Epithelial cell of esophagus (primary cell): ENCODE measurements at regions not wholly inside any gene's neighbourhood (a gene's known extent, or its start where the extent isn't known, plus 50 kb on each side); places are given as distances from the start of the nearest gene placed in this dataset.

Source experiments
- DNase-seq: peaks from one replicate; pipeline ENCODE4 v3.0.0; 2010; ENCODE audit warnings: low read depth
- H3K4me3 ChIP-seq: 2 replicates; pipeline ENCODE4 v1.5.1; 2011; ENCODE audit warnings: mild to moderate bottlenecking, low read length, control low read depth
- CTCF ChIP-seq: IDR thresholded peaks from 2 replicates; pipeline ENCODE4 v1.5.1; 2011; ENCODE audit warnings: low read depth, mild to moderate bottlenecking, low read length, control low read depth, inconsistent platforms; ENCODE audit not compliant: insufficient read depth; ENCODE audit errors: missing control alignments

DNA sequence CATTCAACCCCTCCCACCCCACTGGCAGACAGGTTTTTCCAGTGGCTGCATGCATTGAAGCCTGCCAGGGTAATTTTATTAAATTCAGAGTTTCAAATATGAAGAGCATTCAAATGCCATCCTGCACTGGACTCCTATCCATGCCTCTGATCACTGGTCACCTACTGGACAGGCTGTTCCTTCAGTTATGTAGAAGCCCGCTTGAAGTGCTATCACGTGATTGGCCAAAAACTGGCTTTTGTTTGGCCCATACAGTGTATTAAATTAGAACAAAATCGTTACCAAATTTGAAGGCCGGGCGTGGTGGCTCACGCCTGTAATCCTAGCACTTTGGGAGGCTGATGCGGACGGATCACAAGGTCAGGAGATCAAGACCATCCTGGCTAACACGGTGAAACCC lies 464.1 kb downstream of the TSN start:
- no peak for TF ChIP-seq CTCF
- H3K4me3 ChIP-seq: no peak overlapping the region
- DNase-seq: no peak

DNA sequence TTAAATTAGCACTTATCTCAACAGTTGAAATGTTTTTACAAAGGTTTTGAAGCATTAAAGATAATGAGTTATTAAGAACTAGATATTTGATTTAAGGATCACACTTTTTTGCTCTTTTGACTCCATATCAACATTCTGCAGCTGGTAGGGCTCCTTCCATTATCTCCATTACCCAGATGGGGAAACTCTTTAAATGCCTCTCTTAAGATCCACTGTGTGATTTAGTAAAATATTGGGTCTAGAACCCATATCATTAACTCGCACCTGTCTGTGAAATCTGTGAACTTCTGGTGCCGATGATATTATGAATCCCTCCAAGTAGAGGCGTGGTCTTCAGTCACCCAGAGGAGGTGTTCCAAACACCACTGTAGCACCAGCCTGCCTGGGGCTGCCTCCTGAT lies 466.2 kb downstream of the TSN start:
- no peak for TF ChIP-seq CTCF
- DNase-seq: no peak

DNA sequence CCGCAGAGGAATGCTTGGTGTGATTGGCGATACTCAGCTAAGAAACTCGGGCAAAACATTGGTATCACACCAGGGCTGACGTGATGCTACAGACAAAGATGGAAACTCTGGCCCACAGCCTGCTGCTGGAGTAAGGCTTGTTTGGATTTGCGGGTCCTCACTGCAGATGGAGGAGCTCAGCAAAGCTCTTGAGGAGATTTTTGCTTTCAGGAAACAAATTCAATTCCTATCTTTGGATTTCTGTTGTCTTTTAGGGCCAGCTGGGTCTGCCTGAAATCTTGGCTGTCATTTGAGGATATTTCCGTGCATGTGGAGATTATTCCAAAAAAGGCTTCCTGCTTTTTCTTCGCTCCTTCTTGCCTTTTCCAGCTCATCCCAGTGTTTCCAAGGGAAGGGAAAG lies 475.8 kb downstream of the TSN start:
- no peak overlapping the region for H3K4me3 ChIP-seq
- no peak for DNase-seq
- TF ChIP-seq CTCF: no peak

More for the DNA sequence above, 466.2 kb downstream of the TSN start:
- H3K4me3 ChIP-seq: no peak overlapping the region

DNA sequence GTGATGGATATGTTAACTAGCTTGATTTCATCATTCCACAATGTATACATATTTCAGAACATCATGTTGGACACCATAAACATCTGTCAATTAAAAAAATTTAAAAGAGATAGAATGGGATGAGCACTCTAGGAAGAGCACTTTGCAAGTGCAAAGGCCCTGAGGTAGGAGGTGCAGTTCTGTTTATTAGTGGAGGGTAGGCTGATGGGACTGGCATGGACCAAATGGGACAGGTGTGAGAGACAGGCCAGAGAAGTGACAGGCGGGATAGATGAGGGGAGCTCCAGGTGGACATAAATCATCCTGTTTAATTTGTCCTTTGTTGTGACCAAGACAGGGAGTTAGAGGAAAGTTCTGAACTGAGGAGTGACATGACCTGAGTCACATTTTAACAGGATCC lies 477.9 kb downstream of the TSN start:
- TF ChIP-seq CTCF: no peak
- DNase-seq: no peak
- H3K4me3 ChIP-seq: no peak overlapping the region

- no peak for TF ChIP-seq CTCF
- DNase-seq: peak; percentile 52
- H3K4me3 ChIP-seq: no peak overlapping the region
These were observed 480.9 kb downstream of the TSN start for GRCh38 chr2:122236152-122236874.

GRCh38 chr2:122236925-122237324 lies 481.5 kb downstream of the TSN start:
- H3K4me3 ChIP-seq: no peak overlapping the region
- DNase-seq: no peak
- TF ChIP-seq CTCF: no peak

DNA sequence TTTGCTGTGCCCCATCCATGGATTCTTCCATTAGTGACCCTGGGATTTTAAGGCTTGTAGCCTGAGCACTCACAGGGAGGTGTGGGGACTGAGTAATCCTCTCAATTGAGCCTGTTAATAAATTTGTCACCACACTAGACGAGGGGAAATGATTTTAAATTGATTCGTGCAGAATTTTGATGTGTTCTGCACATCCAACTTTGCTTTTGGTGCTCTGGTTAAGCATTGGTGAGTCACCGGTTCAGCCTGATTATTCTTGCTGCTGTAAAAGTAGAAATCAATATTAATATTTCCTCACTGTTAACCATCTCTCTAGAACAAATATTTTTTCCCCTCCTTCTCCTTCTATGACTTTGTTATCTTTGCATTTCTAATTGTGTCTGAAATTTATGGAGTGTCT lies 482.0 kb downstream of the TSN start:
- TF ChIP-seq CTCF: no peak
- no peak overlapping the region for H3K4me3 ChIP-seq
- no peak for DNase-seq
